RWPE1 (cell line): ENCODE measurements at regions not wholly inside any gene's neighbourhood (a gene's known extent, or its start where the extent isn't known, plus 50 kb on each side); places are given as distances from the start of the nearest gene placed in this dataset.
"Not testable (repeated sequence)": the region's sequence is repeated elsewhere in the genome, so short reads cannot be mapped to it uniquely, and the experiment has no call there.

Experiments used
- CTCF ChIA-PET: fragments of 350-600 bp; sonication (Branson Sonifier 250); formaldehyde crosslinking; extraction: SDS; loops from one replicate; lab custom pipeline; 2021; lab: Yijun Ruan, JAX
- POLR2A ChIA-PET: fragments of 400-600 bp; formaldehyde crosslinking; extraction: SDS; loops from one replicate; lab custom pipeline; 2020; ENCODE audit warnings: antibody characterized with exemption; ENCODE audit not compliant: low non-redundant PET; lab: Yijun Ruan, JAX
- DNase-seq: peaks from one replicate; pipeline ENCODE4 v3.0.0; 2012; ENCODE audit warnings: low spot score
- H3K27ac ChIP-seq: fragments of 450-650 bp; 2 replicates; pipeline ENCODE4 v1.5.1; 2017
- TF ChIP-seq, protein P1 (sequence below): fragments of 450-650 bp; conservative IDR thresholded peaks from 2 replicates; pipeline ENCODE4 v1.5.1; 2017; ENCODE audit warnings: low read depth, mild to moderate bottlenecking

DNA sequence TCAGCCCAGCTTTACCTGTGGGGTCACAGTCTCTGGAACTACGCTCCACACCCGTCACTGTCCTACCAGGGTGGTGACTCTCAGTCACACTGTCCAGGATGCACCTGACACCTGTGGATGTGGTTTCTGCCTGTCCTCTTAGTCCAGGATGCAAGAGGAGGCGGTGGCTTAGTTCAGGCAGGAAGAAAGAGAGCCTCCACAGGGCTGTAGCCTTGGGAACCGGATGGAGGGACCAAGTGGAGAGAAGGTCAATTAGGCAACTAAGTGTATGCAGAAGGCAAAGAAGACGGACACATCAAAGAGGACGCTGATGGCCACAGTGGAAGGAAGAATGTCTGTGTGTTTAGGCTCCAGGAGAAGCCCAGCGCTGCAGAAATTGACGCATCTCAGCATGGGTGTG lies 153.9 kb upstream of the IRF2BP2 start:
- ChIA-PET CTCF (no interaction called here), POLR2A (no interaction called here)
- TF ChIP-seq, protein P1, sequence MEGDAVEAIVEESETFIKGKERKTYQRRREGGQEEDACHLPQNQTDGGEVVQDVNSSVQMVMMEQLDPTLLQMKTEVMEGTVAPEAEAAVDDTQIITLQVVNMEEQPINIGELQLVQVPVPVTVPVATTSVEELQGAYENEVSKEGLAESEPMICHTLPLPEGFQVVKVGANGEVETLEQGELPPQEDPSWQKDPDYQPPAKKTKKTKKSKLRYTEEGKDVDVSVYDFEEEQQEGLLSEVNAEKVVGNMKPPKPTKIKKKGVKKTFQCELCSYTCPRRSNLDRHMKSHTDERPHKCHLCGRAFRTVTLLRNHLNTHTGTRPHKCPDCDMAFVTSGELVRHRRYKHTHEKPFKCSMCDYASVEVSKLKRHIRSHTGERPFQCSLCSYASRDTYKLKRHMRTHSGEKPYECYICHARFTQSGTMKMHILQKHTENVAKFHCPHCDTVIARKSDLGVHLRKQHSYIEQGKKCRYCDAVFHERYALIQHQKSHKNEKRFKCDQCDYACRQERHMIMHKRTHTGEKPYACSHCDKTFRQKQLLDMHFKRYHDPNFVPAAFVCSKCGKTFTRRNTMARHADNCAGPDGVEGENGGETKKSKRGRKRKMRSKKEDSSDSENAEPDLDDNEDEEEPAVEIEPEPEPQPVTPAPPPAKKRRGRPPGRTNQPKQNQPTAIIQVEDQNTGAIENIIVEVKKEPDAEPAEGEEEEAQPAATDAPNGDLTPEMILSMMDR: no peak
- H3K27ac ChIP-seq: no peak overlapping the region
- no peak for DNase-seq

DNA sequence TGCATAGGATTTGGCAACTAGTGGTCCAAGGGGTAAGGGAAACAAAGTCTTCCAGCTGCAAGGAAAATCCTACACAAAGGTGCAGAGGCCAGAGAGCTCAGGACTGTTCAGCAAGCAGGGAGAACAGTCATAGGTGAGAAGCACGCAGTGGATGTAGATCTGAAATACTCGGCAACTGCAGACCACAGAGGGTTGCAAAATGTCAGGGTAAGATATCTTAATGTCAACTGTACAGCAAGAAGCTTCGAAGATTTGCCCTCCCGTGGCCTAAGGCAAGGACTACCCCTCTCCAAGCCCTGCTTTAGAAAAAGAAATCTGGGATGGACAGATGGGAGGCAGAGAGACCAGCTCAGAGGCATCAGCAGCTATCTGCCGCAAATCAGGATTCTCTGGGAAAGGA lies 153.4 kb upstream of the IRF2BP2 start:
- ChIA-PET CTCF (no interaction called here), POLR2A (no interaction called here)
- TF ChIP-seq, protein P1: no peak
- no peak for DNase-seq
- no peak overlapping the region for H3K27ac ChIP-seq

DNA sequence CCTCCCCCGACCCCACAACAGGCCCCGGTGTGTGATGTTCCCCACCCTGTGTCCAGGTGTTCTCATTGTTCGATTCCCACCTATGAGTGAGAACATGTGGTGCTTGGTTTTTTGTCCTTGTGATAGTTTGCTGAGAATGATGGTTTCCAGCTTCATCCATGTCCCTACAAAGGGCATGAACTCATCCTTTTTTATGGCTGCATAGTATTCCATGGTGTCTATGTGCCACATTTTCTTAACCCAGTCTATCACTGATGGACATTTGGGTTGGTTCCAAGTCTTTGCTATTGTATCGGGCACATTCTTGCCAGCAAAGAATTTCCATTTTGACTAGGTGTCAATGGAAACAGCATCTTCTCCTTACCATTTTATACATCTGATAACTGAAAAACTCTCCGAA lies 152.1 kb upstream of the IRF2BP2 start:
- DNase-seq, H3K27ac ChIP-seq, CTCF ChIA-PET, POLR2A ChIA-PET: not testable (repeated sequence)

DNA sequence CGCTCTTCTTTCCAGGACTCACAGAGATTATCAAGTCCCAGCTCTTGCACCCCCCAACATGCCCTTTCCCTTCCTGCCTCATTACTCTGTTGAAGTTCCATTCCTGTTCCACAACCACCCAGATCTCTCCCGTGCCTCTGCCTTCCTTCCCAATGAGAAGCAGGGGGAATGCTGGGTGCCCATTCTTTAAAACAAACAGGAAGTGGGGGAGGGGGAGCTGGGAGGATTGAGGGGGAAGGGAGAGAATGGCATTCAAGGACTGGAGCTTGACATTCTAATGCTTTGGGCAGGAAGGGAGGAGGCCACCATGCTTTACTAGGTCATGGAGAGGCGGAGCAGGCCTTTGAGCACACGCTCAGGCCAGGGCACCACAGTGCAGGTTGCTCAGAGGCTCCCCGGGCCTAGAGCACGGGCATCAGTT lies 150.3 kb upstream of the IRF2BP2 start:
- no peak overlapping the region for H3K27ac ChIP-seq
- CTCF ChIA-PET: no interaction called here
- TF ChIP-seq, protein P1: no peak
- POLR2A ChIA-PET: no interaction called here
- DNase-seq: no peak

DNA sequence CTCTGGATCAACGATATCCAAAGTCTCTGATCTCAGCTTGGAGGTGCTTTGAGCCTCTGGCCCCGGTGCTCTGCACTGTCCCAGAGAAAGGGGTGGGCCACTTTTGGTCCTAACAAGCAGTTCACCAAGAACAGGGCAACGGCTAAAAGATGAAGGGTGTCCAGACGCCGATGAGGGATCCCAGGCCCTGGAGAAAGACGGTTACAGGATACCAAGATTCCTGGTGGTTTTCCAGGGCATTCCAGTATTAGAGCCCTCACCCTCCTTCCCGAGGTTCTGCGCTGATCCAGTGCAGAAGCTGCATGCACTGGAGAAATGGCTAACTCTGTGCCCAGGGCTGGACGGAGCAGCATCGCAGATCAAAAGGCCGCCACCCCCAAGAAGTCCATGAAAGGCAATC lies 149.9 kb upstream of the IRF2BP2 start:
- CTCF ChIA-PET: no interaction called here
- DNase-seq: no peak
- no peak overlapping the region for H3K27ac ChIP-seq
- POLR2A ChIA-PET: no interaction called here
- TF ChIP-seq, protein P1: no peak

DNA sequence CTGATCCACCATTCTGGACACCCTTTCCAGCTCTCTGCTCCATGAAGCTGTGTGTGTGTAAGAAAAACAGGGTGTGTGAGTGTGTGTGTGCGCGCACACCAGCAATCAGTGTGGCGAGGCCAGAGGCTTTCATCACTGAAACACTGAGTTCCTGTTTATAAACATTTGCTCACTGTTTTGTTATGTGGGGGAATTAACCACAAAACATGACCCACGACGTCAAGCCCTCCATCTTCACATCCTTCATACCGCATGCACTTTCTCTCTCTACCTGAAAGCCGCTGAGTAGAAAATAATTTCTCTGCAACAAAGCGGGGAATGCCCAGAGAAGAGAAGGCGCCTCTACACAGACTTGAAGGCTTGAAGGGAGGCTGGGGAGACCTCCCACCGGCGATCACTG lies 148.9 kb upstream of the IRF2BP2 start:
- POLR2A ChIA-PET: no interaction called here
- no peak for DNase-seq
- TF ChIP-seq, protein P1: no peak
- CTCF ChIA-PET: no interaction called here
- H3K27ac ChIP-seq: no peak overlapping the region

DNA sequence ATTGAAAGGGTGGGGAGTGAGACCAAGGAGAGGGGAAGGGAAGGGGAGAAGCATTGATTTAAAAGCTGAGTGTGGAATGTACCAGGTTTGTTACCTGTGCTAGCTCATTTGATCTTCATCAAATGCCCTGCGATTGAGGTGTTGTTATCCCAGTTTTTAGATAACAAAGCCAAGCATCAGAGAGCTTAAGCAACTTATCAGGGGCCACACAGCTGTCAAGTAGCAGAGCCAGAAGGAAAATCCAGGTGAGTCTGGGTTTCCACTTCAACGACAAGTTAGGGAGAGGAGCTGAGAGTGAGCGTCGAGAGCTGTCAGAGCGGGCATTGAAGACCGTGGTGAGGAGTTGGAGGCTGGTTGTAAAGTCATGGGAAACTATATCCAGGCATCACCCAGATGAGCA lies 146.9 kb upstream of the IRF2BP2 start:
- H3K27ac ChIP-seq: no peak overlapping the region
- TF ChIP-seq, protein P1: no peak
- POLR2A ChIA-PET: no interaction called here
- no peak for DNase-seq
- CTCF ChIA-PET: interaction anchor here (2.2 kb wide), 1 partner anchor 327 kb away, joined by 5 read pairs; no protein-coding TSS in a partner anchor
